ENCODE measurements at regions not wholly inside any gene's neighbourhood (a gene's known extent, or its start where the extent isn't known, plus 50 kb on each side); places are given as distances from the start of the nearest gene placed in this dataset.

GRCh38 chrX:39298821-39299220 lies 497.6 kb downstream of the MID1IP1 start:
- H3F3A ChIP-seq (ENCODE audit: insufficient read depth, low read length, poor library complexity, severe bottlenecking) = no peaks in the 10 kb centered on the region
- H3K9me2 ChIP-seq (ENCODE audit: insufficient read depth, low read length) = no peaks in the 10 kb centered on the region
- no peaks in the 10 kb centered on the region for H3K79me2 ChIP-seq (replicated peaks; ENCODE audit: insufficient read depth, low read length)
- H2AFZ ChIP-seq (ENCODE audit: low read depth, low read length) = no peak overlapping the region
- H3K27me3 ChIP-seq (ENCODE audit: insufficient read depth, low read depth, low read length) = no peaks in the 10 kb centered on the region
- no peak overlapping the region for H3K4me3 ChIP-seq (ENCODE audit: low read length)
- TF ChIP-seq EP300 (conservative IDR thresholded peaks at IDR 0.05; ENCODE audit: poor library complexity, severe bottlenecking) (no peak), CTCF (IDR thresholded peaks at IDR 0.05; ENCODE audit: poor library complexity, severe bottlenecking) (no peak), POLR2AphosphoS5 (IDR thresholded peaks at IDR 0.05) (no peak), MXI1 (conservative IDR thresholded peaks at IDR 0.05; ENCODE audit: poor library complexity, severe bottlenecking) (no peak), EZH2 (IDR thresholded peaks at IDR 0.05; ENCODE audit: borderline replicate concordance, insufficient read depth, low read length, poor library complexity, severe bottlenecking) (no peak), SMC3 (conservative IDR thresholded peaks at IDR 0.05; ENCODE audit: poor library complexity) (no peak), RAD21 (conservative IDR thresholded peaks at IDR 0.05) (no peak), REST (IDR thresholded peaks at IDR 0.05; ENCODE audit: borderline replicate concordance) (no peak), TAF1 (IDR thresholded peaks at IDR 0.05; ENCODE audit: low read depth) (no peak)
- H4K20me1 ChIP-seq (ENCODE audit: insufficient read depth) = no peaks in the 10 kb centered on the region
- no peaks in the 10 kb centered on the region for H3K36me3 ChIP-seq (ENCODE audit: insufficient read depth, low read length)
- H3K9me3 ChIP-seq (ENCODE audit: low read length) = no peaks in the 10 kb centered on the region
- H3K4me2 ChIP-seq (ENCODE audit: low read length) = no peak overlapping the region
- H3K27ac ChIP-seq (ENCODE audit: low read length) = no peak overlapping the region
- no peak overlapping the region for H3K9ac ChIP-seq (ENCODE audit: low read length)

- Histone ChIP-seq H3K9ac (ENCODE audit: low read length) (no peak overlapping the region), H3F3A (ENCODE audit: insufficient read depth, low read length, poor library complexity, severe bottlenecking) (no peaks in the 10 kb centered on the region), H3K4me2 (ENCODE audit: low read length) (no peak overlapping the region), H3K9me2 (ENCODE audit: insufficient read depth, low read length) (no peaks in the 10 kb centered on the region), H2AFZ (ENCODE audit: low read depth, low read length) (no peak overlapping the region), H3K27ac (ENCODE audit: low read length) (no peak overlapping the region), H4K20me1 (ENCODE audit: insufficient read depth) (no peaks in the 10 kb centered on the region), H3K27me3 (ENCODE audit: insufficient read depth, low read depth, low read length) (no peaks in the 10 kb centered on the region), H3K36me3 (ENCODE audit: insufficient read depth, low read length) (no peaks in the 10 kb centered on the region), H3K4me3 (ENCODE audit: low read length) (no peak overlapping the region), H3K9me3 (ENCODE audit: low read length) (no peaks in the 10 kb centered on the region), H3K79me2 (replicated peaks; ENCODE audit: insufficient read depth, low read length) (no peaks in the 10 kb centered on the region)
- TF ChIP-seq CTCF (IDR thresholded peaks at IDR 0.05; ENCODE audit: poor library complexity, severe bottlenecking) (no peak), RAD21 (conservative IDR thresholded peaks at IDR 0.05) (no peak), EZH2 (IDR thresholded peaks at IDR 0.05; ENCODE audit: borderline replicate concordance, insufficient read depth, low read length, poor library complexity, severe bottlenecking) (no peak), EP300 (conservative IDR thresholded peaks at IDR 0.05; ENCODE audit: poor library complexity, severe bottlenecking) (no peak), MXI1 (conservative IDR thresholded peaks at IDR 0.05; ENCODE audit: poor library complexity, severe bottlenecking) (no peak), TAF1 (IDR thresholded peaks at IDR 0.05; ENCODE audit: low read depth) (no peak)
These were observed 498.4 kb downstream of the MID1IP1 start for GRCh38 chrX:39299615-39300014.
